IMR-90 (cell line): ENCODE measurements at regions not wholly inside any gene's neighbourhood (a gene's known extent, or its start where the extent isn't known, plus 50 kb on each side); places are given as distances from the start of the nearest gene placed in this dataset.

Source experiments
- ATAC-seq: fragments of 200-7000 bp; cut with Tn5 transposase; 2 replicates; pipeline ENCODE4 v1.9.1; 2020; ENCODE audit warnings: low read depth, mild to moderate bottlenecking, moderate library complexity
- BruUV-seq: library from RNA; stranded (reverse); fragments of 400-500 nt; replicated peaks from 2 replicates; lab custom pipeline; 2021; lab: Mats Ljungman, UMichigan
- CTCF ChIA-PET: fragments of 300-600 bp; formaldehyde crosslinking; extraction: SDS; loops from one replicate; lab custom pipeline; 2021; ENCODE audit warnings: antibody characterized with exemption; lab: Yijun Ruan, JAX
- POLR2A ChIA-PET: fragments of 300-600 bp; sonication (Branson Sonifier 250); formaldehyde crosslinking; loops from one replicate; lab custom pipeline; 2022; ENCODE audit warnings: antibody characterized with exemption; ENCODE audit not compliant: unreplicated experiment; lab: Charles Lee
- DNase-seq: peaks from one replicate; pipeline ENCODE4 v3.0.0; 2013
- H2AFZ ChIP-seq: replicated peaks from 2 replicates; pipeline ENCODE3; 2013; ENCODE audit warnings: low read length, mild to moderate bottlenecking; ENCODE audit not compliant: poor library complexity
- H2AK5ac ChIP-seq: 2 replicates; pipeline ENCODE4 v1.6.1; 2013; ENCODE audit warnings: low read depth, low read length, inconsistent platforms
- H2AK9ac ChIP-seq: replicated peaks from 2 replicates; pipeline ENCODE3; 2013; ENCODE audit warnings: mild to moderate bottlenecking, low read depth, low read length, moderate library complexity; ENCODE audit not compliant: poor library complexity
- H2BK120ac ChIP-seq: 2 replicates; pipeline ENCODE4 v1.6.1; 2013; ENCODE audit warnings: low read depth, low read length, inconsistent platforms
- H2BK15ac ChIP-seq: 3 replicates; pipeline ENCODE4 v1.6.1; 2013; ENCODE audit warnings: low read depth, low read length, inconsistent platforms
- H2BK20ac ChIP-seq: 2 replicates; pipeline ENCODE4 v1.6.1; 2013; ENCODE audit warnings: low read depth, mild to moderate bottlenecking, inconsistent platforms, low read length, moderate library complexity
- H2BK5ac ChIP-seq: 2 replicates; pipeline ENCODE4 v1.6.1; 2013; ENCODE audit warnings: mild to moderate bottlenecking, low read depth, low read length, inconsistent platforms; ENCODE audit not compliant: poor library complexity, severe bottlenecking
- H3K14ac ChIP-seq: replicated peaks from 2 replicates; pipeline ENCODE4 v1.6.1; 2013; ENCODE audit warnings: low read depth, low read length, inconsistent platforms
- H3K18ac ChIP-seq: 2 replicates; pipeline ENCODE4 v1.6.1; 2013; ENCODE audit warnings: low read depth, low read length, control low read depth
- H3K23ac ChIP-seq: 2 replicates; pipeline ENCODE4 v1.6.1; 2013; ENCODE audit warnings: low read depth, low read length, inconsistent platforms
- H3K27ac ChIP-seq: 2 replicates; pipeline ENCODE4 v1.5.1; 2013; ENCODE audit warnings: mild to moderate bottlenecking, control low read depth, low read length; ENCODE audit not compliant: insufficient read depth
- H3K27me3 ChIP-seq: 2 replicates; pipeline ENCODE4 v1.6.1; 2013; ENCODE audit warnings: low read length; ENCODE audit not compliant: control insufficient read depth, insufficient read depth
- H3K36me3 ChIP-seq: 2 replicates; pipeline ENCODE4 v1.6.1; 2013; ENCODE audit warnings: low read length, mixed read lengths; ENCODE audit not compliant: control insufficient read depth, insufficient read depth
- H3K4ac ChIP-seq: 2 replicates; pipeline ENCODE4 v1.6.1; 2013; ENCODE audit warnings: low read depth, low read length, inconsistent platforms
- H3K4me1 ChIP-seq: 2 replicates; pipeline ENCODE4 v1.6.1; 2013; ENCODE audit warnings: low read length, mixed read lengths; ENCODE audit not compliant: control insufficient read depth, insufficient read depth
- H3K4me2 ChIP-seq: 2 replicates; pipeline ENCODE4 v1.6.1; 2013; ENCODE audit warnings: low read depth, mild to moderate bottlenecking, control low read depth, low read length, moderate library complexity
- H3K4me3 ChIP-seq: 2 replicates; pipeline ENCODE4 v1.5.1; 2013; ENCODE audit warnings: low read depth, mild to moderate bottlenecking, control low read depth, low read length, moderate library complexity; ENCODE audit not compliant: insufficient read depth
- H3K56ac ChIP-seq: 2 replicates; pipeline ENCODE4 v1.6.1; 2013; ENCODE audit warnings: low read length, inconsistent platforms; ENCODE audit not compliant: insufficient read depth; ENCODE audit errors: extremely low read depth
- H3K79me1 ChIP-seq, 2 experiments: 2 replicates each; pipeline ENCODE4 v1.6.1; 2013; ENCODE audit warnings: low read length in 2 of 2, inconsistent platforms in 1 of 2, low read depth in 1 of 2
- H3K9ac ChIP-seq: 2 replicates; pipeline ENCODE4 v1.6.1; 2013; ENCODE audit warnings: low read depth, low read length, control low read depth
- H3K9me1 ChIP-seq: 2 replicates; pipeline ENCODE4 v1.6.1; 2013; ENCODE audit warnings: low read length, inconsistent platforms; ENCODE audit not compliant: insufficient read depth
- H3K9me3 ChIP-seq: 2 replicates; pipeline ENCODE4 v1.6.1; 2013; ENCODE audit warnings: low read length; ENCODE audit not compliant: control insufficient read depth, insufficient read depth
- H4K20me1 ChIP-seq: 2 replicates; pipeline ENCODE4 v1.6.1; 2013; ENCODE audit warnings: low read length, inconsistent platforms; ENCODE audit not compliant: insufficient read depth
- H4K5ac ChIP-seq: 2 replicates; pipeline ENCODE4 v1.6.1; 2013; ENCODE audit warnings: mild to moderate bottlenecking, low read depth, low read length, control low read depth
- H4K8ac ChIP-seq, 2 experiments: 2 replicates each; pipeline ENCODE4 v1.6.1; 2013; ENCODE audit warnings: low read depth in 2 of 2, low read length in 2 of 2, control low read depth in 1 of 2, inconsistent platforms in 1 of 2
- H4K91ac ChIP-seq: 2 replicates; pipeline ENCODE4 v1.6.1; 2013; ENCODE audit warnings: low read depth, low read length, inconsistent platforms; ENCODE audit not compliant: insufficient read depth
- BHLHE40 ChIP-seq: fragments of 150-350 bp; IDR thresholded peaks from 2 replicates; pipeline ENCODE4 v1.6.1; 2016; ENCODE audit warnings: mild to moderate bottlenecking, low read depth, low read length
- CEBPB ChIP-seq: IDR thresholded peaks from 2 replicates; pipeline ENCODE4 v1.6.1; 2012; ENCODE audit warnings: low read depth, low read length, improper control_type of control experiment
- CHD1 ChIP-seq: IDR thresholded peaks from 2 replicates; pipeline ENCODE4 v1.6.1; 2012; ENCODE audit warnings: low read depth, low read length, improper control_type of control experiment
- CTCF ChIP-seq: conservative IDR thresholded peaks from 2 replicates; pipeline ENCODE4 v1.5.1; 2012; ENCODE audit warnings: mild to moderate bottlenecking, low read depth, low read length, improper control_type of control experiment
- ELK1 ChIP-seq: fragments of 150-350 bp; IDR thresholded peaks from 2 replicates; pipeline ENCODE4 v1.6.1; 2016; ENCODE audit warnings: low read depth, mild to moderate bottlenecking, low read length, moderate library complexity, borderline replicate concordance
- FOS ChIP-seq: fragments of 150-350 bp; IDR thresholded peaks from 2 replicates; pipeline ENCODE4 v1.6.1; 2016; ENCODE audit warnings: low read depth, low read length
- MAFK ChIP-seq: IDR thresholded peaks from 2 replicates; pipeline ENCODE4 v1.6.1; 2012; ENCODE audit warnings: low read depth, low read length, improper control_type of control experiment
- MAZ ChIP-seq: IDR thresholded peaks from 2 replicates; pipeline ENCODE4 v1.6.1; 2012; ENCODE audit warnings: low read depth, mild to moderate bottlenecking, low read length, improper control_type of control experiment, moderate library complexity, borderline replicate concordance
- MXI1 ChIP-seq: IDR thresholded peaks from 2 replicates; pipeline ENCODE4 v1.6.1; 2012; ENCODE audit warnings: low read depth, mild to moderate bottlenecking, low read length, moderate library complexity, borderline replicate concordance
- NFE2L2 ChIP-seq: fragments of 150-350 bp; IDR thresholded peaks from 2 replicates; pipeline ENCODE4 v1.6.1; 2016; ENCODE audit warnings: low read depth, mild to moderate bottlenecking, low read length
- POLR2A ChIP-seq: IDR thresholded peaks from 2 replicates; pipeline ENCODE4 v1.6.1; 2012; ENCODE audit warnings: mild to moderate bottlenecking, low read depth, low read length
- RAD21 ChIP-seq: IDR thresholded peaks from 2 replicates; pipeline ENCODE4 v1.6.1; 2012; ENCODE audit warnings: low read length, improper control_type of control experiment
- RCOR1 ChIP-seq: IDR thresholded peaks from 2 replicates; pipeline ENCODE4 v1.6.1; 2012; ENCODE audit warnings: mild to moderate bottlenecking, low read length, improper control_type of control experiment; ENCODE audit not compliant: insufficient replicate concordance
- RFX5 ChIP-seq: IDR thresholded peaks from 2 replicates; pipeline ENCODE4 v1.8.0; 2012; ENCODE audit warnings: low read depth, mild to moderate bottlenecking, low read length, moderate library complexity
- SMC3 ChIP-seq: fragments of 150-350 bp; IDR thresholded peaks from 2 replicates; pipeline ENCODE4 v1.6.1; 2016; ENCODE audit warnings: low read depth, mild to moderate bottlenecking, antibody characterized with exemption, low read length, moderate library complexity
- USF2 ChIP-seq: fragments of 150-350 bp; IDR thresholded peaks from 2 replicates; pipeline ENCODE4 v1.6.1; 2017; ENCODE audit warnings: mild to moderate bottlenecking, antibody characterized with exemption, low read length, low read depth
- WGBS, 2 experiments: methylation state at CpG; one replicate each; pipeline versions ENCODE4 v1.1.5 to v1.1.7; 2013; ENCODE audit warnings: missing lambda C conversion rate in 2 of 2; ENCODE audit not compliant: insufficient read length in 1 of 2; ENCODE audit errors: extremely low coverage in 2 of 2; 5-methylcytosine and 5-hydroxymethylcytosine counted together
- dilution Hi-C: fragments of 300-500 bp; cut with HindIII; formaldehyde crosslinking; loops from one replicate; pipeline ENCODE4 v1.14.3; 2018; ENCODE audit warnings: low sequenced_read_pairs; ENCODE audit not compliant: unreplicated experiment
- in situ Hi-C: fragments of 300-500 bp; cut with MboI; formaldehyde crosslinking; loops from 3 replicates; pipeline ENCODE4 v1.14.3; 2019; ENCODE audit warnings: low sequenced_read_pairs, inconsistent platforms, mixed read lengths
- intact Hi-C: fragments of 100-400 bp; cut with micrococcal nuclease; formaldehyde crosslinking; loops from 2 replicates; pipeline ENCODE4 v1.10.0; 2022

GRCh38 chr3:3559786-3560185, 239.4 kb upstream of the LRRN1 start:
- WGBS, 2 experiments: no CpG with 5 or more reads among the region's 2 CpGs
- intact Hi-C loops: no loop called here
- no peak overlapping the region for H2BK20ac ChIP-seq
- TF ChIP-seq CHD1: no peak
- TF ChIP-seq NFE2L2: no peak
- no peak for TF ChIP-seq SMC3
- no peak for TF ChIP-seq MAZ
- no peak for TF ChIP-seq MAFK
- no peak for TF ChIP-seq FOS
- no peak for TF ChIP-seq RFX5
- TF ChIP-seq MXI1: no peak
- no peak for TF ChIP-seq RCOR1
- TF ChIP-seq ELK1: no peak
- no peak for TF ChIP-seq CEBPB
- no peak for TF ChIP-seq POLR2A
- TF ChIP-seq RAD21: no peak
- no peak for TF ChIP-seq BHLHE40
- TF ChIP-seq CTCF: no peak
- TF ChIP-seq USF2: no peak
- ChIA-PET POLR2A (no interaction called here), CTCF (no interaction called here)
- H3K27me3 ChIP-seq: no peaks in the 10 kb centered on the region
- dilution Hi-C loops: no loop called here
- H2AFZ ChIP-seq: no peak overlapping the region
- H3K18ac ChIP-seq: peak overlapping the region; percentile 59; the same call in 1 of the 2 replicates
- no peak overlapping the region for H3K56ac ChIP-seq
- H3K27ac ChIP-seq: peak overlapping the region; percentile 67; the same call in 1 of the 2 replicates
- H2AK5ac ChIP-seq: no peak overlapping the region
- no peak overlapping the region for H3K4ac ChIP-seq
- no peak overlapping the region for H2BK15ac ChIP-seq
- in situ Hi-C loops: no loop called here
- H3K36me3 ChIP-seq: no peaks in the 10 kb centered on the region
- H3K4me1 ChIP-seq: no peaks in the 10 kb centered on the region
- BruUV-seq: no TSS peak
- H3K14ac ChIP-seq: no peak overlapping the region
- no peak for ATAC-seq
- H4K20me1 ChIP-seq: no peaks in the 10 kb centered on the region
- H3K9me3 ChIP-seq: peaks cover 11% of the 10 kb centered on the region
- no peak overlapping the region for H3K23ac ChIP-seq
- no peak overlapping the region for H4K8ac ChIP-seq
- H4K91ac ChIP-seq: no peak overlapping the region
- H2BK120ac ChIP-seq: no peak overlapping the region
- H3K9me1 ChIP-seq: no peaks in the 10 kb centered on the region
- H3K4me2 ChIP-seq: no peak overlapping the region
- H2AK9ac ChIP-seq: no peak overlapping the region
- no peak overlapping the region for H4K5ac ChIP-seq
- H3K79me1 ChIP-seq: no peaks in the 10 kb centered on the region
- H3K4me3 ChIP-seq: no peak overlapping the region
- H2BK5ac ChIP-seq: no peak overlapping the region
- H3K9ac ChIP-seq: no peak overlapping the region
- no peak for DNase-seq
